ENCODE measurements at regions not wholly inside any gene's neighbourhood (a gene's known extent, or its start where the extent isn't known, plus 50 kb on each side); places are given as distances from the start of the nearest gene placed in this dataset.

GRCh38 chr7:115658223-115658622 is 372.3 kb downstream of the TFEC start:
- no peaks in the 10 kb centered on the region for H4K20me1 ChIP-seq (ENCODE audit: insufficient read depth, low read length)
- no peaks in the 10 kb centered on the region for H3K79me2 ChIP-seq (ENCODE audit: low read length)
- no peak for TF ChIP-seq EZH2phosphoT487 (IDR thresholded peaks at IDR 0.05; ENCODE audit: low read length)
- TF ChIP-seq, protein P1, sequence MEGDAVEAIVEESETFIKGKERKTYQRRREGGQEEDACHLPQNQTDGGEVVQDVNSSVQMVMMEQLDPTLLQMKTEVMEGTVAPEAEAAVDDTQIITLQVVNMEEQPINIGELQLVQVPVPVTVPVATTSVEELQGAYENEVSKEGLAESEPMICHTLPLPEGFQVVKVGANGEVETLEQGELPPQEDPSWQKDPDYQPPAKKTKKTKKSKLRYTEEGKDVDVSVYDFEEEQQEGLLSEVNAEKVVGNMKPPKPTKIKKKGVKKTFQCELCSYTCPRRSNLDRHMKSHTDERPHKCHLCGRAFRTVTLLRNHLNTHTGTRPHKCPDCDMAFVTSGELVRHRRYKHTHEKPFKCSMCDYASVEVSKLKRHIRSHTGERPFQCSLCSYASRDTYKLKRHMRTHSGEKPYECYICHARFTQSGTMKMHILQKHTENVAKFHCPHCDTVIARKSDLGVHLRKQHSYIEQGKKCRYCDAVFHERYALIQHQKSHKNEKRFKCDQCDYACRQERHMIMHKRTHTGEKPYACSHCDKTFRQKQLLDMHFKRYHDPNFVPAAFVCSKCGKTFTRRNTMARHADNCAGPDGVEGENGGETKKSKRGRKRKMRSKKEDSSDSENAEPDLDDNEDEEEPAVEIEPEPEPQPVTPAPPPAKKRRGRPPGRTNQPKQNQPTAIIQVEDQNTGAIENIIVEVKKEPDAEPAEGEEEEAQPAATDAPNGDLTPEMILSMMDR (IDR thresholded peaks at IDR 0.05; ENCODE audit: low read length) = no peak
- no peaks in the 10 kb centered on the region for H3K9me3 ChIP-seq (replicated peaks; ENCODE audit: insufficient read depth, low read length)
- no peak overlapping the region for H2AFZ ChIP-seq (ENCODE audit: low read length)
- no peaks in the 10 kb centered on the region for H3K36me3 ChIP-seq (replicated peaks; ENCODE audit: insufficient read depth, low read length)
- no peaks in the 10 kb centered on the region for H3K27me3 ChIP-seq (replicated peaks; ENCODE audit: insufficient read depth, low read length)
- H3K4me3 ChIP-seq (ENCODE audit: low read length) = no peak overlapping the region
- no peaks in the 10 kb centered on the region for H3F3A ChIP-seq (ENCODE audit: insufficient read depth, low read length)
- no peak for DNase-seq
- no peak overlapping the region for H3K9ac ChIP-seq (ENCODE audit: low read length)
- H3K4me2 ChIP-seq (ENCODE audit: low read depth, low read length) = no peak overlapping the region
- H3K9me2 ChIP-seq (replicated peaks; ENCODE audit: insufficient read depth, low read length) = no peaks in the 10 kb centered on the region
- no peaks in the 10 kb centered on the region for H3K4me1 ChIP-seq (ENCODE audit: low read length)
- H3K27ac ChIP-seq (ENCODE audit: low read length) = no peak overlapping the region

DNA sequence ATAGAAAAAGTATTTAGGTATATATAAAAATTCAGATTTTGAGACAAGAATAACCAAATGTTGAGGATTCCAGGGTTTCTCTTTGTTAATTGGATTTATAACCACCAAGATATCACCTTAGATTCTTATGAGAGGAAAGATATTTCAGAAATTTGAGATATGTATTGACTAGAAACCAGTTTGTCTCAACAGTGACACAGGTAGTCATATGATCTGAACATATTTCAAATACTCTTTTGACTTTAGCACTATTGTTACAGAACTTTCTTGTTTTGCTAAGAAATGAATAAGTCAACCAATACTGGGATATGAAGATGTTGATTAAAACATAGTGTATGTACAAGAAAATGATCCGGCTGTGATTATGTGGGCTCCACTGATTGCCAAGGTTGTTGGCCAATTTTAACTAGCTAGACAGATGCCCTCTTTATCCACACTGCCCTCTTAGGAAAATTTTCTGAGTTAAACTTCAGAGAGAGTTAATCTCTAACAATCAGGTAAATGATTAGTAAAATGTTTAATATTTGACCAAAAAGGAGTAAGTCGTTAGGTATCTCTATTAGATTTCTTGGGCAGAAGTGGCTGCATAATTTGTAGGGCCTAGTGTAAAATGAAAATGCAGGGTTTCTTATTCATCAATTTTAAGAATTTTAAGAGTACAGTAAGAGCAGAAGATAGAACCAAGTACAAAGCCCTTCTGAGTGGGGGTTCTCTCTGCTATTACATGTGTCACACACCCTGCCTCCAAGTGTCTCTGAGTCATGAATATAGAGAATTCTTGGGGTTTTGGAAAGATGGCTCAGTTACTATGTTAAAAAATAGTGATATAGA is 376.0 kb downstream of the TFEC start:
- Histone ChIP-seq H3K4me1 (ENCODE audit: low read length) (no peaks in the 10 kb centered on the region), H3K9me2 (replicated peaks; ENCODE audit: insufficient read depth, low read length) (no peaks in the 10 kb centered on the region), H3K9me3 (replicated peaks; ENCODE audit: insufficient read depth, low read length) (no peaks in the 10 kb centered on the region), H3K4me2 (ENCODE audit: low read depth, low read length) (no peak overlapping the region), H3F3A (ENCODE audit: insufficient read depth, low read length) (no peaks in the 10 kb centered on the region), H3K27ac (ENCODE audit: low read length) (no peak overlapping the region), H3K36me3 (replicated peaks; ENCODE audit: insufficient read depth, low read length) (no peaks in the 10 kb centered on the region), H3K4me3 (ENCODE audit: low read length) (no peak overlapping the region), H4K20me1 (ENCODE audit: insufficient read depth, low read length) (no peaks in the 10 kb centered on the region), H3K79me2 (ENCODE audit: low read length) (no peaks in the 10 kb centered on the region), H3K27me3 (replicated peaks; ENCODE audit: insufficient read depth, low read length) (no peaks in the 10 kb centered on the region), H3K9ac (ENCODE audit: low read length) (no peak overlapping the region), H2AFZ (ENCODE audit: low read length) (no peak overlapping the region)
- no peak for TF ChIP-seq EZH2phosphoT487 (IDR thresholded peaks at IDR 0.05; ENCODE audit: low read length)
- TF ChIP-seq EZH2 (optimal IDR thresholded peaks at IDR 0.05; ENCODE audit: low read depth, low read length) = no peak
- TF ChIP-seq, protein P1 (IDR thresholded peaks at IDR 0.05; ENCODE audit: low read length) = no peak
- DNase-seq = no peak

GRCh38 chr7:115649429-115649828 is 381.1 kb downstream of the TFEC start:
- Histone ChIP-seq H3F3A (ENCODE audit: insufficient read depth, low read length) (no peaks in the 10 kb centered on the region), H3K27me3 (replicated peaks; ENCODE audit: insufficient read depth, low read length) (no peaks in the 10 kb centered on the region), H2AFZ (ENCODE audit: low read length) (no peak overlapping the region), H3K9ac (ENCODE audit: low read length) (no peak overlapping the region), H4K20me1 (ENCODE audit: insufficient read depth, low read length) (no peaks in the 10 kb centered on the region), H3K9me2 (replicated peaks; ENCODE audit: insufficient read depth, low read length) (no peaks in the 10 kb centered on the region), H3K9me3 (replicated peaks; ENCODE audit: insufficient read depth, low read length) (no peaks in the 10 kb centered on the region), H3K4me1 (ENCODE audit: low read length) (peaks cover 5% of the 10 kb centered on the region; the same call in 1 of the 2 replicates), H3K27ac (ENCODE audit: low read length) (no peak overlapping the region), H3K79me2 (ENCODE audit: low read length) (no peaks in the 10 kb centered on the region), H3K36me3 (replicated peaks; ENCODE audit: insufficient read depth, low read length) (no peaks in the 10 kb centered on the region), H3K4me2 (ENCODE audit: low read depth, low read length) (no peak overlapping the region), H3K4me3 (ENCODE audit: low read length) (no peak overlapping the region)
- no peak for DNase-seq
- no peak for TF ChIP-seq EZH2 (optimal IDR thresholded peaks at IDR 0.05; ENCODE audit: low read depth, low read length)
- TF ChIP-seq, protein P1 (IDR thresholded peaks at IDR 0.05; ENCODE audit: low read length) = no peak
- TF ChIP-seq EZH2phosphoT487 (IDR thresholded peaks at IDR 0.05; ENCODE audit: low read length) = no peak
